Left ventricle myocardium superior (tissue), 1 donor: ENCODE measurements at regions not wholly inside any gene's neighbourhood (a gene's known extent, or its start where the extent isn't known, plus 50 kb on each side); places are given as distances from the start of the nearest gene placed in this dataset.

Experiments
- ATAC-seq: fragments of 200-7000 bp; cut with Tn5 transposase; one replicate; pipeline ENCODE4 v1.9.1; 2020; ENCODE audit warnings: mild to moderate bottlenecking, moderate library complexity
- DNase-seq: peaks from one replicate; pipeline ENCODE4 v3.0.0-alpha.2; 2020
- intact Hi-C: fragments of 100-400 bp; cut with micrococcal nuclease; formaldehyde crosslinking; loops from one replicate; pipeline ENCODE4 v1.11.0; 2022
- donor health status: DM: no; HTN: yes; CAD: no; lungs with severe emphysema.

DNA sequence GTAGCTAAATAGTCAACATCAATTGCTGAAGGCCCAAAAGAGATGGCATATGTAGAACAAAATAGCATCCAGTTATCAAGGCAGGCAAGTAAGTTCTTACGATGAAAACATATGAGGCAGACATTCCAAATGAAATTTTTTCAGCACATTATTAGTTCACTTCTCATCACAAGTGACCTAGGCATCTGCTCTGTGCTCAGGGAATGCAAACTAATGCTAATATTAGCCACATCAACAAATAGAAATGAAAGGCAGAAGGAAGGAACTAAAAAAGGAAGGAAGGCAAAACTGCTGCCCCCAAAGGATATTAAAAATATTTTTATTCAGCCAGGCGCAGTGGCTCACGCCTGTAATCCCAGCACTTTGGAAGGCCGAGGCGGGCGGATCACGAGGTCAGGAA is 51.2 kb upstream of the ROCK1 start:
- intact Hi-C loops, result no loop called here
- DNase-seq (no peak), ATAC-seq (peak; percentile 63)

DNA sequence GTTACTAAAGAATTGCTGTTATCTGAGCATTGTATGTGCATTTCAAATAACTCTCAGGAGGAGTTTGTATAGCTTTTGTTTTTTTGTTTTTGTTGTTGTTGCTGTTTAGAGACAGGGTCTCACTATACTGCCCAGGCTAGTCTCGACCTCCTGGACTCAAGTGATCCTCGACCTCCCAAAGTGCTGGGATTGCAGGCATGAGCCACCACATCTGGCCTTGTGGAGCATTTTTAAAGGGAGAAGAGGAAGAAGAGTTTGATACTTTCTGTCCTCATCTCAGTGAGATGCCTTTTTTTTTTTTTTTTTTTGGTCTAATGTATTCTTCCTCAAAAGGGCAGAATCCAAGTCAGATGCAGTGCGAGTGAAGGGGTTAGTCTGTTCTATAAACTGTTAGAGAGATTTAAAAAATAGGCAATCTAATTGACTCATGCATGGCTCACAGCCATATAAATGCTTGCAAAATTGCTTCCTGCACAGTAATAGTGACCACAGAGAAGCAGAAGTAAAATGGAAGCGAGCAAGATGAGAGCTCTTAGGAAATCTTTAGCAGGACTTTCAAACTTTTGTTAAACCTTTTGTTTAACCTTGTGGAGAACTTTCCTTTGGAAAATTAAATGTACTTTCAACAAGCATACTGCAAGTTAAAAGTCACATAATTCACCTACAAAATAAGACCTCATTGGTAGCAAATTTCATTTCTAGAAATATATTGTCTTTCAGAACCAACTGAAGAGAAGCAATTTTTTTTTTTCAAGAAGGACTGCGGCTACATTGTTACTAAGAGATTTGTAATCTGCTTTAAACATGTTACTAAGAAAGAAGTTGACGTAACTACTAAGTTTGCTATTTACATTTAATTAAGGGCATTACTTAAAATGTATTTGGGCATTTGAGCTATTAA is 52.3 kb upstream of the ROCK1 start:
- intact Hi-C loops, result no loop called here
- DNase-seq, result no peak
- ATAC-seq, result peak; percentile 78

DNA sequence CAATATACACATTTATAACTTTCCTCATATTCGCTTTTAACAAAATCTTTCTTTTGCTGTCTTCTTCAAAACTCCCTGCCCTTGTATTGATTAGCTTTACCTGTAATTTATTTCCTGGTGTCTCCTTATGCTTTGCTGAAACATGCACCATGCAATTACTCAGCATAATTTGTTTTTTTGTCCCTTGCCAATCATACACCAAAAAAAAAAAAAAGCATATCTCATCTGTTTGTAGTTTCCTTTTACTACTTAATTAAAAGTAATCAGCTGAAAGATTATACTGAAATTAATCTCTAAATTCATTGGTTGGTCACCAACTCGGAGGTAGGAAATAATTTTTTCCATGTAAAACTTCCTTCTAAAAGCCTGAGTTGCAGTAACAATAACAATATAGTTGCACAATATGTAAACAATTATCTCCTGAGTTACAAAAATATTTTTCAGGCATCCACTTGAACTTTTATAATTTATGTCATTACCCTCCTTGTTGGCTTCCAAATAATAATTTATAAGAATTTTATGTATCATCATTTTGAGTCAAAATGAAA is 53.0 kb upstream of the ROCK1 start:
- DNase-seq (no peak), ATAC-seq (no peak)
- intact Hi-C loops, result no loop called here

DNA sequence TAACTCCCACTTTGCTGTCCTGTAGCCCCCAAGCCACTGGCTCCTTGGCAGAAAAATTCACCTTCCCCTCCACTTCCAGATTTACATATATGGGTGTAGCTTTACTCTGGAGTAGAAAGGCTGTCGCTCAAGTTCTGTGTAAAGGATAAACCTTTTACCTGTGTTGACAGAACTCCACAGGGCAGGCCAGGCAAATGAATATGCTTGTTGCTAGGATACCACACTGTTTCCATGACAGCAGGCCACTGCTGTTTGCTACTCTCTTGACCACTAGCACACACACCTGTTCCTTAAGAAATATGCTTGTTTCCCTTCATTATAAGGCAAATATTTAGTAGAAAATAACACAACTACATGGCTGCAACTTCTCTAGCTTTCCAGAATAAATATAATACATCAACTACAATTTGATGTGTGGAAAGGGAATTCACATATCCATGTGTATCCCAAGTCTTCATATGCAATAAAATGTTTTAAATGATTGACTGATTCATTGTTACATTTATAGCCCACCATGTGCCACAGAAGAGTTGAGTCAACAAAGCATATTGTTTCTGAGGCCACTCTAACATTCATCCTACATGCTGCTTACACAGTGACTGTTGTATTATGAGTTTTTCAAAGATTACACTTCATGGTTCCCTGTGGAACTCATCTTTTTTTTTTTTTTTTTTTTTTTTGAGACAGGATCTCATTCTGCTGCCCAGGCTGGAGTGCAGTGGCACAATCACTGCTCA is 56.2 kb upstream of the ROCK1 start:
- DNase-seq (no peak), ATAC-seq (no peak)
- intact Hi-C loops, result no loop called here

DNA sequence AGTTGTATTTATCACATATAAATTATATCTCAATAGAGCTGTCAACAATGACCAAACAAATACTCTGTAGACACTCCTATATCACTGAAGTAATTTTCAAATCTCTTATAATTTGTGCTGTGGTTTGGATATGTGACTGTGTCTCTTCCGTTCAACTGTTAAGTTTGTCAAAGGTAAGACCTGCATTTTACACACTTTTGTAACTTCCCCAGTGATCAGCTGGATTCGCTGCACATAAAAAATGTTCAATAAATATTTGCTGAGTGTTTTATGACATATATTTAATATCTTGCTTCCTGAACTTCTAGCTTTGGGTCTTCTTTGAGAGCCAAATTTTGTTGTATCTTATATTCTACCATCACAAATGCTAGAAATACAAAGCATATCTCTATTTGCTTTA is 57.3 kb upstream of the ROCK1 start:
- intact Hi-C loops, result no loop called here
- ATAC-seq, result no peak
- DNase-seq, result no peak

DNA sequence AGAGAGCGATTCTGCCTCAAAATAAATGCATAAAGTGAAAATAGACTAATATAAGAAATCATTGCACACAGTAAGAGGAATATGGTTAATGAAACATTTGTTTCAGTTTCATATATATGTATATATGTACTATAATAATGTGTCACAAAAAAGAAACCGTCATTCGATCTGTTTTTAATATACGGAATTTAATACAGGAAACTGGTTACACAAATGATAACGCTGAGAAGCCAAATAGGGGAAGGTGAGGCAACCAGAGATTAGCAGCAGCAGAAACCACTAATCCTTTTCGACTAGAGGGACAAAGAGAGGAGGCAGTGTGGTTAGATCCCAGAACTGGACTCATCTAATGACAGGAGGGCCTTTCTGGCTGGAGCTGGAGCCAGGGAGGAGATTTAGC is 64.2 kb upstream of the GREB1L start:
- ATAC-seq, result no peak
- intact Hi-C loops, result no loop called here

DNA sequence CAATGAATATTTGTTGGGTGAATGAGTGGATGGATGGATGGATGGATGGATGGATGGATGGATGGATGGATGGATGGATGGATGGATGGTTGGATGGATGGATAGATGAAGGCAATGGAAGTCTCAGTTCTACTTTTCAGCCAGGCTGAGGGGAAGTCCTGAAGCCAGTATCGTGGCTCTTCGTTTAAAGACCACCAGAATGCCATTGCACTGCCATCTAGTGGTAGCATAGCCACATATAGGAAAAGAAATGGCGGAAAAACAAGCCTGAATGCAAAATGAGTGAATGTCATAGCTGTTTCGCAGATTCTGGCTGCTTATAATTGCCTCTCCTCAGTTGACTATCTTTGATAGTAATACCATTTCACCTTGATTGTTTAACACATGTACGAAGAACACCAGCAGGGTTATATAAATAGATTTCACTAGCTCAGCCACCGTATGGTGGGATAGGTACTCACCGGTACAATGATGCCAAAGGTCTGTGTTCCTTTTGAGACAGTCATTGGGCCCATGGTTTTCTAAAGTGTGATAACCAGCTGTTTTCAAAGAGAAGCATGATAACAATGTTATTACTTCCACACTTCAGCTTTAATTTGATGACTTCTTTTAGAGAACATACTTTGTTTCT is 62.3 kb upstream of the GREB1L start:
- ATAC-seq, result peak; percentile 73
- intact Hi-C loops, result no loop called here
- no peak for DNase-seq

More for the DNA sequence above, 64.2 kb upstream of the GREB1L start:
- no peak for DNase-seq

DNA sequence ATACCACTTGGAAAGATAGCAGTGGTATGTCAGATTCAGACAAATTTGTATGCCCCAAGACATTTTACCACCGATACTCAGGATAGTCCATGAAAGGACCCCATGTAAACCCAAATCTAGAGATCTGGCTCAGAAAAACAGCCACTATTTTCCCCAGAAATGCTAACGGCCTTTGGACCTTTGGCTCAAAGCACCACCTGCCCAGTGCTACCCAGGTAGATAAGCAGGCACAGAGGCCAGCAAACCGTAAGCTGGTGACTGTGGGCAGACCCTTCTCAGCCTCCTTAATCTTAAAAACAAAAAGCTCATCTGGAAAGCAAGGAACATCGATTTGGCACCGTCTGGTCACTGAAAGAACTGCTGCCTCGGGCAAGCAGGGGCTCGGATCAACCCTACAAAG is 61.4 kb upstream of the GREB1L start:
- intact Hi-C loops, result no loop called here
- DNase-seq (no peak), ATAC-seq (no peak)

DNA sequence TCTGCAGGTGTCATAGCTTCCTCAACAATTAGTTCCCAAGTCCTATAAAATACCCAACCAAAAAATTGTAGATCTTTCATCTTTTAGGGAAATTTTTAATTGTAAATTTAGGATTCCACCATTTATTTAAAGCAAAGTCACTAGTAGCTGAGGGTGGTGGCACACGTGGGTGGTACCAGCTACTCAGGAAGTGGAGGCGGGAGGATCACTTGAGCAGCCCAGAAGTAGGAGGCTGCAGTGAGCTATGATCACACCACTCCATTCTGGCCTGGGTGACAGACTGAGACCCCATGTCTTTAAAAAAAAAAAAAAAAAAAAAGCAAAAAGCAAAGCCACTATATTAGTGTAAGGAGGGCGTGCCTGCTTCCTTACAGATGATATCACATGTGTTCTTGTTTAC is 60.3 kb upstream of the GREB1L start:
- intact Hi-C loops, result no loop called here
- no peak for ATAC-seq

DNA sequence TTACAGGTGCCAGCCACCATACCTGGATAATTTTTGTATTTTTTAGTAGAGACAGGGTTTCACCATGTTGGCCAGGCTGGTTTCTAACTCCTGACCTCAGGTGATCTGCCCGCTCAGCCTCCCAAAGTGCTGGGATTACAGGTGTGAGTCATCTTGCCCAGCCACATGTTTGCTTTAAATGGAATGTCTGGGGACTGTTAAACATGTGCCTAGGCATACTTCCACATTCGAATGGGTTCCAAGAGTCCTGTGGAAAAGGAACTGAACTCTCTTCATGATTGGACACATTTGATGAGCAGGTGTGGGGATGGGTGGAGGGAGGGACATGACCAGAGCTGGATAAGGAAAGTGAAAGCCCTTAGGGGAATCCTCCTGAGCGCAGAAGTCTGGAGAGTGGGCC is 58.4 kb upstream of the GREB1L start:
- ATAC-seq (no peak), DNase-seq (no peak)
- intact Hi-C loops, result no loop called here

More for the DNA sequence above, 60.3 kb upstream of the GREB1L start:
- no peak for DNase-seq

DNA sequence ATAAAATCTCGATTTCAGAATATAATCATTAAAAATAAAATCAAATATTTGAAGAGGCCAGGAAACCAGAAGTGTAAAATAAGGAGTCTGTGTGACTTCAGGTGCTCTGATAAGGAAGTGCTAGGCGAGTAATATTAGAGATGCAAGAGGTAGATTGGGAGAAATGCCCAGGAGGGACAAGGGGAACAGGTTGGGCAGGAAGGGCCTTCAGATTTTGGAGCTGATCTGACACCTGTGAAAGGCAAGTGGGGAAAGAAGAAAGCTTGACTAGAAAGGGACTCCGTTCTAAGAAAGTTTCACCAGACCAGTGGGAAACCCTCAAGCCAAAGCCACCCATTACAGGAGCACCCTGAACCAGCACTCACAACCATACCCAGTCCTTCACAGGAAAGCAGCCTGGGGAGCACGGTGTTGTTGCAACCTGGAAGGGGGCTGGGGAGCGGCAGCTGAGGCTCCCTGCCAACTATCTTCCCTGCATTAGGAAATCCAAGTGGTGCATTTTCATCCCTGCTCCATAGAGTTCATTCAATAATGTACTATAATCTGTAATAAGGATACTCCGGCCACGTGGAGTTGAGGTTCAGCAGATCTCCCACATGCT is 57.5 kb upstream of the GREB1L start:
- ATAC-seq (no peak), DNase-seq (no peak)
- intact Hi-C loops, result no loop called here

DNA sequence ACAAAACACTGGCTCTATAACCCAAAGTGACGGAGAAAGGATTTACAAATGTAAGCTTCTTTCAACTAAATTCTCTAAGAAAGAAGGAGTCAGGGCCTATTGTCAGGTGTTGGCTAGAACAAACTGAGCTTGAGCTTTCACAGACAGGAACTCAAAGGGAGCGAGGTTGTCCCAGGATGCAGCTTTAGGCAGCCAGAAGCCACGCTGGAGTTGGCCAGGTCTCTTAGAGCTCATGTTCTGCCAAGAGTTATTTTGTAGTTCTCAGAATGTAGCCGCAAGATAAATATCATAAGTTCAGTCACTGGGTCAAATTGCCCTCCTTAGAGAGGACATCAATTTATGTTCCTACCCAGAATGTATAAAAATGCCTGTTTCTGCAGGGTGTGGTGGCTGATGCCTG is 54.1 kb upstream of the GREB1L start:
- DNase-seq (peak; percentile 37), ATAC-seq (peak; percentile 77)
- intact Hi-C loops, result no loop called here

DNA sequence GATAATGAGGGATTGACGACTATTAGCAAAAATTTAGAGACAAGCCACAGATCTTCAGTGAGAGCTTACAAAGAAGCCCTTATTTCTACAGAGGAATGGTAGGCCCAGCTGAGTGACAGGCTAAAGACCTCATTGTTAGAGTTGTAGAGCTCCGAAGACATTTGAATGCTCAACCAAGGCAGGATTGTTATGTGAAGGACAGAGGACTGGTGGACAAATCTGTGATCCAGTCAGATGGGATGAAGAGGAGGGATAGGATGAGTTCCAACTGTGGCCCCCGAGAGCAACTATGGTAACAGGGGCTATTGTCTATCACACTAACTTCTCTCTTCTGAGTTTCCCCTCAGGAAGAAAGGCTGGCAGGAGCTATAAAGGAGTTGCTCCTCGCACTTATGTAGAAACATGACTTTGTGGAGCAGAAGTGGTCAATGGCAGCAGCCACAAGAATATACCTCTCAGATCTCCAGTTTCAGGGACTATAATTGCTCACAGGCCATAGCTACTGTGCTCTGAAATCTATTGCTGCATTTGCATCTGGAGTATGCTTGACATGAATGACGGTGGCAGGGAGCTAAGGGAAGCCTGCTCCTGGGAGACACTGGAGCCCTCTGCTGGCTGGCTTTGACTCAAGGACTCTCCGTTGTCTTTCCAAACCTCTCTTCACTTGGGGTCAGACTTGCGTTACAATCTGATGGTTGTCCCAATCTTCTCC is 50.3 kb upstream of the GREB1L start:
- DNase-seq, result peak; percentile 56

More for the DNA sequence above, 50.3 kb upstream of the GREB1L start:
- ATAC-seq, result peak; percentile 81
- intact Hi-C loops, result no loop called here
